Parathyroid adenoma (tissue), 2 donors: ENCODE measurements at regions not wholly inside any gene's neighbourhood (a gene's known extent, or its start where the extent isn't known, plus 50 kb on each side); places are given as distances from the start of the nearest gene placed in this dataset.

Experiments
- H2AFZ ChIP-seq: fragments of 300-600 bp; sonication (generic); one replicate; pipeline ENCODE4 v1.7.0; 2017; ENCODE audit warnings: antibody characterized with exemption, mild to moderate bottlenecking
- H3K27ac ChIP-seq: fragments of 300-600 bp; sonication (generic); one replicate; pipeline ENCODE4 v1.7.0; 2017
- H3K27me3 ChIP-seq: fragments of 300-600 bp; sonication (generic); one replicate; pipeline ENCODE4 v1.7.0; 2017; ENCODE audit warnings: low read length; ENCODE audit not compliant: control insufficient read depth, insufficient read depth
- H3K36me3 ChIP-seq: fragments of 300-600 bp; sonication (generic); one replicate; pipeline ENCODE4 v1.7.0; 2017; ENCODE audit warnings: low read length; ENCODE audit not compliant: control insufficient read depth, insufficient read depth
- H3K4me1 ChIP-seq: fragments of 300-600 bp; sonication (generic); one replicate; pipeline ENCODE4 v1.7.0; 2017; ENCODE audit warnings: control low read depth
- H3K4me2 ChIP-seq: fragments of 300-600 bp; sonication (generic); one replicate; pipeline ENCODE4 v1.7.0; 2017; ENCODE audit warnings: low read length
- H3K4me3 ChIP-seq: fragments of 300-600 bp; sonication (generic); one replicate; pipeline ENCODE4 v1.7.0; 2017; ENCODE audit warnings: low read depth, low read length
- H3K79me2 ChIP-seq: fragments of 300-600 bp; sonication (generic); one replicate; pipeline ENCODE4 v1.7.0; 2017; ENCODE audit warnings: control low read depth
- H3K9ac ChIP-seq: fragments of 300-600 bp; sonication (generic); one replicate; pipeline ENCODE4 v1.7.0; 2017; ENCODE audit warnings: mild to moderate bottlenecking
- H3K9me3 ChIP-seq: fragments of 300-600 bp; sonication (generic); one replicate; pipeline ENCODE4 v1.7.0; 2017; ENCODE audit warnings: low read length; ENCODE audit not compliant: control insufficient read depth
- TF ChIP-seq, protein P1 (sequence below): fragments of 300-600 bp; sonication (generic); IDR thresholded peaks from one replicate; pipeline ENCODE4 v1.7.0; 2017; ENCODE audit warnings: antibody characterized with exemption, mild to moderate bottlenecking
- donor health status: primary hyperparathyroidism.

DNA sequence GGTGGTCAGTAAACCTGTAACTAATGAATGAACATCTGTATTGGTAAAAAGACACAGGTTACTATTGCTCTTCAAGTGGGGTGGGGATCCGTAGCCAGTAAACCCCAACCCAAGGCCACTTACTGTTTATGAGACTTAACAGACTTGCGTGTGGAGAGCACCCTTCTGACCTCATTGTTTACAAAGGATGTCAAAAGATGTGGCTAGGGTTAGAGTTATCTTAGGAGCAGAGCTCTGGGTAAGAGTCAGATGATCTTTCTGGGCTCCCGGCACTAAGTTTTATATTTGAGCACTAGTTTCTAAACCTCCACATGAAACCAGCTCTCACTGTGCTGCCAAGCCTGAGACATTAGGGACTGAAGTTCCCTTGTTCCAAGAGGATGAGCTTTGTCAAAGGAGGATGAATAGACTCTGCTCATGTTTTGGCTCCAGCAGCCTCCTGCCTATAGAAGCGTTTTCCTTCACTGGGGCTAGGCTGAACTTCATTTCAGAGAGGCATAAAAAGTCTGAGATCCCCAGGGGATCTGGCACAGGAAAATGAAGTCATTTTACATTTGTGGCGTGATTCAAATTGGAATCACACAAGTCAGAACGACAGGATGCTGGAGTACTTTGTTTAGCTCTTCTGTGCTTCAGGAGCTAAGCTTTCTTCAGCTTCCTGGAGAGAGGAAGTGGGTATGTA is 403.1 kb upstream of the TRIB2 start:
- no peaks in the 10 kb centered on the region for H3K79me2 ChIP-seq
- no peak overlapping the region for H2AFZ ChIP-seq
- peaks cover 2% of the 10 kb centered on the region for H3K4me1 ChIP-seq
- no peaks in the 10 kb centered on the region for H3K36me3 ChIP-seq
- H3K9me3 ChIP-seq = no peaks in the 10 kb centered on the region
- TF ChIP-seq, protein P1, sequence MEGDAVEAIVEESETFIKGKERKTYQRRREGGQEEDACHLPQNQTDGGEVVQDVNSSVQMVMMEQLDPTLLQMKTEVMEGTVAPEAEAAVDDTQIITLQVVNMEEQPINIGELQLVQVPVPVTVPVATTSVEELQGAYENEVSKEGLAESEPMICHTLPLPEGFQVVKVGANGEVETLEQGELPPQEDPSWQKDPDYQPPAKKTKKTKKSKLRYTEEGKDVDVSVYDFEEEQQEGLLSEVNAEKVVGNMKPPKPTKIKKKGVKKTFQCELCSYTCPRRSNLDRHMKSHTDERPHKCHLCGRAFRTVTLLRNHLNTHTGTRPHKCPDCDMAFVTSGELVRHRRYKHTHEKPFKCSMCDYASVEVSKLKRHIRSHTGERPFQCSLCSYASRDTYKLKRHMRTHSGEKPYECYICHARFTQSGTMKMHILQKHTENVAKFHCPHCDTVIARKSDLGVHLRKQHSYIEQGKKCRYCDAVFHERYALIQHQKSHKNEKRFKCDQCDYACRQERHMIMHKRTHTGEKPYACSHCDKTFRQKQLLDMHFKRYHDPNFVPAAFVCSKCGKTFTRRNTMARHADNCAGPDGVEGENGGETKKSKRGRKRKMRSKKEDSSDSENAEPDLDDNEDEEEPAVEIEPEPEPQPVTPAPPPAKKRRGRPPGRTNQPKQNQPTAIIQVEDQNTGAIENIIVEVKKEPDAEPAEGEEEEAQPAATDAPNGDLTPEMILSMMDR = no peak
- H3K27ac ChIP-seq = no peak overlapping the region
- H3K4me3 ChIP-seq = no peak overlapping the region
- no peak overlapping the region for H3K9ac ChIP-seq
- no peak overlapping the region for H3K4me2 ChIP-seq
- H3K27me3 ChIP-seq = no peaks in the 10 kb centered on the region

DNA sequence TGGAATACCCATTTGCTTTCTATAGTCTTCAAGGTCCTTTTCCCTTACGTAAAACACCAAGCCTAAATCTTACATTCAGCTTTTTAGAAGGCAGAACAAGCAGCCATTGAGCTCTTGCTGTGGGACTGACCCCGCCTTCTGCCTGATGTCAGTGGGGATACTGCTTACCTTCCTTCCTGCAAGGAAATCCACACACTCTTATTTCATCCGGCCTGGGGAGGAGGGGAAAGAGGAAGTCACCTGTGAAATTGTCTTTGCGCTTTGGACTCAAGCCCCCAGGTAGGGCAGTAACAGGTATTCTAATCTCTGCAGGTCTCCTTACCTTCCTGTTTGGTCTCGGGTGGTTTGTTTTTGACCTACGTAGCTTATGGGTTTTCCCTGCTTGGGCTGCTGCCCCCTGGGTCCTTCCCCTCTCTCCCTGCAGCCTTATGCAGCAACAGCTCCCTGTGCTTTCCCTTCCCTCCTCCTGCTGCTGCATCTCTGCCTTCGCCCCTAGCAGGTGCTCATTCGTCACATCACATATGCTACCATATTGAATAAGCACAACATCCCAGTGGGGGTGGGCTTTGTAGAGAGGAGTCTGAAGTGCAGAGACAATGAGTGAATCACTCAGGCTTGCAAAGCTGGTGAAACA is 402.5 kb upstream of the TRIB2 start:
- H3K4me3 ChIP-seq = no peak overlapping the region
- no peak overlapping the region for H2AFZ ChIP-seq
- H3K4me1 ChIP-seq = peaks cover 7% of the 10 kb centered on the region
- H3K27ac ChIP-seq = no peak overlapping the region
- H3K4me2 ChIP-seq = no peak overlapping the region
- no peaks in the 10 kb centered on the region for H3K27me3 ChIP-seq
- no peaks in the 10 kb centered on the region for H3K9me3 ChIP-seq
- no peaks in the 10 kb centered on the region for H3K79me2 ChIP-seq
- TF ChIP-seq, protein P1 = no peak
- no peaks in the 10 kb centered on the region for H3K36me3 ChIP-seq
- no peak overlapping the region for H3K9ac ChIP-seq

DNA sequence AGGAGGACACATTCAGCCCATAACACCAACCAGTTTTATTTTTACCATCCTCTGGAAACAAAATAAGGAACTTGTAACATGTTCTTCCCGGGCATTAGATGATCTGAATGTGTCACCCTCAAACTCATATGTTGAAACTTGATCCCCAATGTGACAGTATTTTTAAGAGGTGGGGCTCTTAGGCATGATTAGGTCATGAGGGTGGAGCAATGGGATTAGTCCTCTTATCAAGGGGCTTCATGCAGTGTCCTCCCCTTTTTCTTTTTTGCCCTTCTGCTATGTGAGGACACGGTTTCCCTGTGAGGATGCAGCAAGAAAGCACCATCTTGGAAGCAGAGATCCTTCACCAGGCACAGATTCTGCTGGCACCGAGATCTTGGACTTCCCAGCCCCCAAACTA is 401.5 kb upstream of the TRIB2 start:
- Histone ChIP-seq H3K4me3 (no peak overlapping the region), H3K36me3 (no peaks in the 10 kb centered on the region), H3K79me2 (no peaks in the 10 kb centered on the region), H3K9ac (no peak overlapping the region), H2AFZ (no peak overlapping the region), H3K27me3 (no peaks in the 10 kb centered on the region), H3K4me1 (peaks cover 17% of the 10 kb centered on the region), H3K9me3 (no peaks in the 10 kb centered on the region), H3K27ac (no peak overlapping the region), H3K4me2 (no peak overlapping the region)
- TF ChIP-seq, protein P1 = no peak

DNA sequence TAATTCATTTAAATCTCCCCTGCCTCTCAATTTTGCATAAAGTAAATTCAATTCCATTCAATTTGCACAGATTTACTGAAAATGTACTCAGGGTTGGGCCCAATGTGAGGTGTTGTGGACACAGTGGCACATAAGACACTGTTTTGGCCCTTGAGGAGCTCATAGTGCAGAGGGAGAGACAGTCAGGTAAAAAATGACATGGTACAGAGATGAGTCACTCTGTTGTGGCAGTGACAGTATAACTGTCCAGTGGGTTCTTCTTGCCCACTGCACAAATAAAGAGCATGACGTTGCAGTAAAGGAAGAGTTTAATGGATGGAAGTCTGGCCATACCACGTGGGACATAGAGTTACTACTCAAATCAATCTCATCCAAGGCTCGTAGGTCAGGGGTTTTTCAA is 400.3 kb upstream of the TRIB2 start:
- Histone ChIP-seq H3K27me3 (no peaks in the 10 kb centered on the region), H3K4me1 (peaks cover 24% of the 10 kb centered on the region), H3K4me3 (no peak overlapping the region), H3K27ac (no peak overlapping the region), H3K79me2 (no peaks in the 10 kb centered on the region), H2AFZ (no peak overlapping the region), H3K9me3 (no peaks in the 10 kb centered on the region), H3K36me3 (no peaks in the 10 kb centered on the region), H3K4me2 (no peak overlapping the region), H3K9ac (no peak overlapping the region)
- TF ChIP-seq, protein P1 = no peak

DNA sequence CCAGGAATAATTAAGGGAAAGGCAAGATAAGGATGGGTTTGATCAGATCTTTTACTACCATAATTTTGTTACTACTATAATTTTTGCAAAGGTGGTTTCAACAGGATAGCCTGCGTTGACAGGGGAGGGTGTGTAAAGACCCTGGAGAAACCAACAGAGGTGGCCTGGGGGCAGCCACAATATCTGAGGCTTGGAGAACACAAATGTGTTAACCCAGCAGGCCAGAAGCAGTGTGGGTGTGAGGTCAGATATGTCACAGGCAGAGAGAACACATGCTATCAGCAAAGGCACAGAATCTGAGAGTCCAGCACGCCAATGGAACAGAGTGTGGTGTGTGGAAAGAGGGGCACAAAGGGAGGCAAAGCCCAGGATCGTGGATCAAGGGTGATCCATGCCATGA is 399.4 kb upstream of the TRIB2 start:
- no peaks in the 10 kb centered on the region for H3K79me2 ChIP-seq
- no peak overlapping the region for H3K27ac ChIP-seq
- H3K9me3 ChIP-seq = no peaks in the 10 kb centered on the region
- TF ChIP-seq, protein P1 = no peak
- no peak overlapping the region for H3K4me2 ChIP-seq
- H3K36me3 ChIP-seq = no peaks in the 10 kb centered on the region
- peaks cover 24% of the 10 kb centered on the region for H3K4me1 ChIP-seq
- H2AFZ ChIP-seq = no peak overlapping the region
- H3K4me3 ChIP-seq = no peak overlapping the region
- no peak overlapping the region for H3K9ac ChIP-seq
- no peaks in the 10 kb centered on the region for H3K27me3 ChIP-seq
